Effector memory CD8-positive, alpha-beta T cell (primary cell): ENCODE measurements at regions not wholly inside any gene's neighbourhood (a gene's known extent, or its start where the extent isn't known, plus 50 kb on each side); places are given as distances from the start of the nearest gene placed in this dataset.
"Not testable (repeated sequence)": the region's sequence is repeated elsewhere in the genome, so short reads cannot be mapped to it uniquely, and the experiment has no call there.

Source experiments
- ATAC-seq: fragments of 150-1000 bp; cut with Tn5 transposase; replicated peaks from 2 replicates; pipeline ENCODE4 v1.10.0; 2021; ENCODE audit warnings: mild to moderate bottlenecking, moderate library complexity
- DNase-seq, 3 experiments: peaks; one replicate each; pipeline ENCODE4 v3.0.0; 2021
- H3K27ac Mint-ChIP-seq, 2 donors: one replicate each; pipeline ENCODE4 v1.8.0; 2022; ENCODE audit warnings: mild to moderate bottlenecking in 2 of 2, mixed read lengths in 2 of 2, moderate library complexity in 2 of 2
- H3K27me3 Mint-ChIP-seq, 2 donors: one replicate each; pipeline ENCODE4 v1.8.0; 2022; ENCODE audit warnings: mixed read lengths in 2 of 2
- H3K36me3 Mint-ChIP-seq: one replicate; pipeline ENCODE4 v1.8.0; 2022; ENCODE audit warnings: mild to moderate bottlenecking, moderate library complexity, mixed read lengths; ENCODE audit not compliant: insufficient read depth
- H3K4me1 Mint-ChIP-seq, 2 donors: one replicate each; pipeline ENCODE4 v1.8.0; 2022; ENCODE audit warnings: low read depth in 2 of 2, mixed read lengths in 2 of 2
- H3K4me3 Mint-ChIP-seq, 2 donors: one replicate each; pipeline ENCODE4 v1.8.0; 2022; ENCODE audit warnings: mild to moderate bottlenecking in 2 of 2, mixed read lengths in 2 of 2, moderate library complexity in 2 of 2
- H3K9me3 Mint-ChIP-seq, 2 donors: one replicate each; pipeline ENCODE4 v1.8.0; 2022; ENCODE audit warnings: mixed read lengths in 2 of 2

DNA sequence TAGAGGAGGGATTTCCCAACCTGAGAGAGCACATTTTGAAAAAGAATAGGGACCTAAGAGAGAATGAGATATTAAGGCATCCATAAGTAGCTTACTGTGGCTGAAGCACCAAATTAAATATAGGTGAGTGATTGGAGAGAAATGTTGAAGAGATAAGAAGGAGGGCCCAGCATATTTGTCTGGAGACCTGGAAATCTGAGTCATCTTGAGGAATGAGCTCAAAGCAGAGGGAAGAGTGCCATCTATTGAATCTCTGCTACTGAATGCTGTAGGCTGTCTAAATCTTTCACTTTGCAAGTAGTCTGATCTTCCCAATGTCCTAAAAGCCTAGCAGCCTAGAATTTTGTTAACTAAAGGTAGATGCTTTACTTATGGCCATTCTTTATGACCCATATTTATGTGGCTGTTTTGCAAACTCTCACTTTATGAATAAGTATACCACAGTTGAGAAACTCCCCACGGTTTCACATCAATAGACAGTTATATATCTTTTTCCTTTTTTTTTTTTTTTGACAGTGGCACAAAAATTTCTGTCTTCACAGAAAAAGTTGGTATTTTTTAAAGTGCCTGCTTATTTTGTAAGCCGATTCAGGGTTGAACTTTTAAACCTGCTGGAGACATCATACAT, 2093.5 kb downstream of the LRRC4C start:
- Mint-ChIP-seq H3K27ac (peak overlapping the region in 1 of 2 donors; percentile 47), H3K36me3 (peaks cover 12% of the 10 kb centered on the region), H3K27me3 (no peaks in the 10 kb centered on the region), H3K4me1 (peaks cover 16 to 32% of the 10 kb centered on the region in 2 donors), H3K9me3 (no peaks in the 10 kb centered on the region), H3K4me3 (no peak overlapping the region)
- ATAC-seq (peak; percentile 21), DNase-seq (no peak)

DNA sequence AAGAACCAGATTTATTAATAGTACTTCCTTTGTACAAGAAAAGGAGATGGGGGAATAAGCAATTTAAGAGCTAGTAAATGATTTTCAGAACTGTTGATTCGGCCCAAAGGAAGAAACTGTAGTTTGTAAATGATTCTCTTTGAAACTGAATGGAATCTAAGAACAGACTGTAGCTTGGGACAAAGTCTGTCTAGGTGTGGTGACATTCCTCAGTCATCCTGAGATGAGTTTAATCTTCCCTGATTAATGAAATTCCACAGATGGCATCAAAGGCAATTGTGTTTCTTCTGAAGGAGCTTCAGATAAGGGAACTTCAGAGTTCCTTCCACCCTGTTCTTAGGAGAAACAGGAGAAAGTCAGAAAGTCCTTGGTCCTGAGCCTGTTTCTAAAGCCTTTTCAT, 2095.9 kb downstream of the LRRC4C start:
- no peaks in the 10 kb centered on the region for H3K27me3 Mint-ChIP-seq

DNA sequence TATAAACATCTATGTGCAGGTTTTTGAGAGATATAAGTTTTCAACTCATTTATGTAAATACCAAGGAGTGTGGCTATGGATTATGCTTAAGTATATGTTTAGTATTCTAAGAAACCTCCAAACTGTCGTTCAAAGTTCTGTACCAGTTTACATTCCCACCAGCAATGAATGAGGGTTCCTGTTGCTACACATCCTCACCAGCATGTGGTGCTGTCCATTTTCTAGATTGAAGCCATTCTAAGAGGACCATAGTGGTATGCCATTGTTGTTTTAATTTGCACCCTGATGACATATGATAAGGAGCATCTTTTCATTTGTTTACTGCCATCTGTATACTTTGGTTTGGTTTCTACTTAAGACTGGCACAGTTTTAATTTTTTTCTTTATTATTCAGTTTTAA, 2097.9 kb downstream of the LRRC4C start:
- no peak for DNase-seq
- H3K36me3 Mint-ChIP-seq: no peaks in the 10 kb centered on the region
- no peaks in the 10 kb centered on the region for H3K9me3 Mint-ChIP-seq
- H3K4me3 Mint-ChIP-seq: no peak overlapping the region
- peaks cover 5 to 15% of the 10 kb centered on the region in 2 donors for H3K4me1 Mint-ChIP-seq
- H3K27me3 Mint-ChIP-seq: no peaks in the 10 kb centered on the region
- peak overlapping the region in 1 of 2 donors; percentile 4 for H3K27ac Mint-ChIP-seq
- no peak for ATAC-seq

More for the DNA sequence above, 2095.9 kb downstream of the LRRC4C start:
- H3K9me3 Mint-ChIP-seq: no peaks in the 10 kb centered on the region
- no peak for DNase-seq
- H3K4me1 Mint-ChIP-seq: peaks cover 13 to 34% of the 10 kb centered on the region in 2 donors
- peaks cover 3% of the 10 kb centered on the region for H3K36me3 Mint-ChIP-seq
- ATAC-seq: no peak
- H3K4me3 Mint-ChIP-seq: no peak overlapping the region
- H3K27ac Mint-ChIP-seq: no peak overlapping the region

DNA sequence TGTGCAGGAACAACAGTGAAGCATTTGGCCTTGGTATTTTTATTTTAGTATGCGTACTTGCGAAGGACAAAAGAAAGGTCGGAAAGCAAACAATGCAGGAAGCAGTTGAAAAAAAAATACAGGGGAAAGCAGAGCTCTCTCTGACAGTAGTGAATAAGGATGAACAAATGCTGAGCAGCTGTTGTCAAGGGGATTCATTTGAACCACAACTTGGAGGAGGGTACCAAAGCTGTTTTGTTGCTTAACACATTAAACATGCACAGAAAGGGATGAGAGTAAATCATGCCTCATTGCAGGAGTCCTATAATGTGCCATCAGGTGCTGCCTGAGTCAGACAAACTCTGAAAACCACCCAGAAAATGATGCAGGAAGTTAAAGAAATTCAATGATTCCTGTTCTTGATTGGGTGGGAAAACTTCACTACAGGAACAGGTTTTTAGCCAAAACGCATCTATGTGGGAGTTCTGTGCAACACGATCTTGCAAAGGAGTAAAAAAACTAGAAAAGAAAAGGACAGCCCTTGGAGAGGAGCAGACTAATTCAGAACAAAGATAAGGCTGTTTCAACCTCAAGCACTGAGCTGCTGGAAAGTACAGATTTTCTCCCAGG, 2113.5 kb downstream of the LRRC4C start:
- ATAC-seq: no peak
- H3K27me3 Mint-ChIP-seq: no peaks in the 10 kb centered on the region
- no peak for DNase-seq
- no peaks in the 10 kb centered on the region for H3K9me3 Mint-ChIP-seq
- no peak overlapping the region for H3K27ac Mint-ChIP-seq
- no peaks in the 10 kb centered on the region for H3K36me3 Mint-ChIP-seq
- peaks cover 0 to 7% of the 10 kb centered on the region in 2 donors for H3K4me1 Mint-ChIP-seq
- H3K4me3 Mint-ChIP-seq: no peak overlapping the region

DNA sequence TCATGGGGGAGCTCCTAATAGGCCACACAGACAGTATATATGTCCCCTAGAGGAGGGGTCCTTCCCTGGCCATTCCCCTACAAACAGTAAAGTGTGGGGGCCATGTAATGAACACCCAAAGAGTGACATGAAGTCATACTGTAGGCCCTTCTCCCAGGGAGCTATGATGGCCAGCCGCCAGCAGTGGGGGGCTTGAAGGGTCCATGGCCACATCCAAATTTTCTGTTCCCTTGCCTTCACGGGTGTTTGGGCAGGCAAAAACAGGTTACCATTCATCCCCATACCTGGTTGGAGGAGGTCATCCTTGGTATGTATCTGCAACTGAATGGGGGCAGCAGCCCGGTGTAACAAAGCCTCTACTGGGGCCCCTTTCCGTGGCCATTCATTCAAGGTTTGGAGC, 2118.0 kb downstream of the LRRC4C start:
- peaks cover 3% of the 10 kb centered on the region for H3K36me3 Mint-ChIP-seq
- DNase-seq: no peak

DNA sequence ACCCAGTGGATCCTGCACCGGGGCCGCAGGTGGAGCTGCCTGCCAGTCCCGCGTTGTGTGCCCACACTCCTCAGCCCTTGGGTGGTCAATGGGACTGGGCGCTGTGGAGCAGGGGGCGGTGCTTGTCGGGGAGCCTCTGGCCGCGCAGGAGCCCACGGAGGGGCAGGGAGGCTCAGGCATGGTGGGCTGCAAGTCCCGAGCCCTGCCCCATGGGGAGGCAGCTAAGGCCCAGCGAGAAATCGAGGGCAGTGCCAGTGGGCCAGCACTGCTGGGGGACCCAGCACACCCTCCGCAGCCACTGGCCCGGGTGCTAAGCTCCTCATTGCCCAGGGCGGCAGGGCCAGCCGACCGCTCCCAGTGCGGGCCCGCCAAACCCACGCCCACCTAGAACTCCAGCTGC, 2126.4 kb downstream of the LRRC4C start:
- ATAC-seq, H3K27ac Mint-ChIP-seq, H3K27me3 Mint-ChIP-seq, H3K9me3 Mint-ChIP-seq, DNase-seq, H3K36me3 Mint-ChIP-seq, H3K4me3 Mint-ChIP-seq, H3K4me1 Mint-ChIP-seq: not testable (repeated sequence)

More for the DNA sequence above, 2118.0 kb downstream of the LRRC4C start:
- ATAC-seq: no peak
- H3K27ac Mint-ChIP-seq: no peak overlapping the region
- no peaks in the 10 kb centered on the region for H3K27me3 Mint-ChIP-seq
- peaks cover 0 to 7% of the 10 kb centered on the region in 2 donors for H3K4me1 Mint-ChIP-seq
- H3K4me3 Mint-ChIP-seq: no peak overlapping the region
- no peaks in the 10 kb centered on the region for H3K9me3 Mint-ChIP-seq

DNA sequence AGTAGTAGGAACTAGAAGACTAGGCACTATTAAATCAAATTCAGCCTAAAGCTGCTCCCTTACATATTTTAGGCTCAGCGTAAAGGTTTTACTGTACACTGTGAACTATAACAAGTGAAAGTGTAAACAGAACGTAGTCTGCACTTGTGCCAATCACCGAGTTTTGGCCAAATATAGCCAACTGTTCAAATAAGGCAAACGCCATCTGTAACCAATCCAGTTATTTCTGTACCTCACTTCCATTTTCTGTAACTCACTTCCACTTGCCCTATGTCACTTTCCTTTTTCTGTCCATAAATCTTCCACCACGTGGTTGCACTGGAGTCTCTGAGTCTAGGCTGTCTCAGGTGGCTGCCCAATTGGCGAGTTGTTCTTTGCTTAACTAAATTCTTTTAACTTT, 2132.2 kb downstream of the LRRC4C start:
- Mint-ChIP-seq H3K4me1 (no peaks in the 10 kb centered on the region), H3K27me3 (no peaks in the 10 kb centered on the region), H3K27ac (no peak overlapping the region), H3K36me3 (no peaks in the 10 kb centered on the region), H3K4me3 (no peak overlapping the region), H3K9me3 (no peaks in the 10 kb centered on the region)
- ATAC-seq: no peak
- no peak for DNase-seq

DNA sequence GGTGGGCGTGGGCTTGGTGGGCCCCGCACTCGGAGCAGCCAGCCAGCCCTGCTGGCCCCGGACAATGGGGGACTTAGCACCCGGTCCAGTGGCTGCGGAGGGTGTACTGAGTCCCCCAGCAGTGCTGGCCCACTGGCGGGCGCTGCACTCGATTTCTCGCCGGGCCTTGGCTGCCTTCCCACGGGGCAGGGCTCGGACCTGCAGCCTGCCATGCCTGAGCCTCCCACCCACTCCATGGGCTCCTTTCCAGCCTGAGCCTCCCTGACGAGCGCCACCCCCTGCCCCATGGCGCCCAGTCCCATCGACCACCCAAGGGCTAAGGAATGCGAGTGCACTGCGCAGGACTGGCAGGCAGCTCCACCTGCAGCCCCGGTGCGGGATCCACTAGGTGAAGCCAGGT, 2147.6 kb downstream of the LRRC4C start:
- not testable (repeated sequence) for ATAC-seq, H3K27me3 Mint-ChIP-seq, H3K27ac Mint-ChIP-seq, H3K4me3 Mint-ChIP-seq, H3K4me1 Mint-ChIP-seq, H3K36me3 Mint-ChIP-seq, DNase-seq
- peaks cover 11 to 14% of the 10 kb centered on the region in 2 donors for H3K9me3 Mint-ChIP-seq

DNA sequence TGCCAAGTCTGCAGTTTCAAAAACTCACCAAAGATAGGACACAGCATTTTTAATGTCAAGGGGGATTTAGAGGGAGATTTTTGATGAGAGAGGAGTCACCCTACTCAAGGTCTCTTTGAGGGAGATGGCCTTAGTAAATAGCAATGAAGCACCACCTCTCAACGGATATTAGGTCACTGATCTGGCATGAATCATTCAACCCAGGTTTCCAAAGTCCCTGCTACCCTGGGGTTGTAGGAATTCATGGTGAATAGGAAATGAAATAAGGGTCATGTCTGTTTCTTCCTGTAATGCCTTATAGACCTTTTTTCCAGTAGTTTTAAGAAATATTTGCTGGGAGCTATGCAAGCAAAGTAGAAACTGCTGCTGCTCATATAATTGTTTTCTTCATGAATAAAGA, 2154.9 kb downstream of the LRRC4C start:
- peaks cover 0 to 2% of the 10 kb centered on the region in 2 donors for H3K9me3 Mint-ChIP-seq
- ATAC-seq: no peak
- H3K36me3 Mint-ChIP-seq: peaks cover 2% of the 10 kb centered on the region
- no peaks in the 10 kb centered on the region for H3K4me1 Mint-ChIP-seq
- no peak overlapping the region for H3K27ac Mint-ChIP-seq
- H3K27me3 Mint-ChIP-seq: no peaks in the 10 kb centered on the region
- no peak for DNase-seq
- no peak overlapping the region for H3K4me3 Mint-ChIP-seq

DNA sequence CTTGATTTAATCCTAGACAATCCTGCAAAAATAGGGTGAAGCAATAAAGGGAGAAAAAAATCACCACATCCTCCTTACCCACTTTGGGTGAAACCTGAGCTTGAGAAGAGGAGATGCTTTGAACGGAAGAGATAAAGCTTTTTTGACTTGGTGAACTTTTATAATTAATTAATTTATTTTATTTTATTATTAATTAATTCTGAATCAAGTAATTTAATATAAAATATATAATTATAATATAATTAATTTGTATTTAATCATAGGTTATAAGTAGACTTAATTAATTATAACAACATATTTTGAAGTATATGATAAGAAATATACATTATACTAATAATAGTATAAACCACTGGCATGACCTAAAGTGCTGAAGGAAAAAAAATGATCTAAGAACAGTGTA, 2164.8 kb downstream of the LRRC4C start:
- DNase-seq: no peak

DNA sequence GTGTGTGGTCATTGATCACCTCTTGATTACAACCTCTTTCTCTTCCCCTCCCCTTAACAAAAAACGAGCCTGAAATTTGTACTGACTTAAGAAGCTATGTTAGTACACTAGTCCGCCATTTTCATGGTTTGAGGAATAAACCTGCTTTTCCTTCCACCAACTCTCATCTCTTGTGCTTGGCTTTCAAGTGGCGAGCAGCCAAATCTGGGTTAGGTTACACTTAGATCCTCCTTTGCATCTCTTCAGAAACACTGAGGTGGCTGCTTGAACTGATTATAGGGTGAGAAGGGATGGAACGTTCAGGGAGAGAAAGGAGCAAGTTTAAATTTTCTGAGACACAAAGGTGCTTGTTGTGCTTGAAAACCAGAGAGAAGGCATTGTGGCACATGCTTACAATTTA, 2171.4 kb downstream of the LRRC4C start:
- Mint-ChIP-seq H3K27ac (no peak overlapping the region), H3K4me3 (no peak overlapping the region), H3K27me3 (no peaks in the 10 kb centered on the region), H3K4me1 (no peaks in the 10 kb centered on the region), H3K9me3 (peaks cover 7 to 8% of the 10 kb centered on the region in 2 donors), H3K36me3 (no peaks in the 10 kb centered on the region)
- DNase-seq (no peak), ATAC-seq (no peak)

More for the DNA sequence above, 2164.8 kb downstream of the LRRC4C start:
- Mint-ChIP-seq H3K27ac (no peak overlapping the region), H3K36me3 (no peaks in the 10 kb centered on the region), H3K4me3 (no peak overlapping the region), H3K27me3 (no peaks in the 10 kb centered on the region), H3K4me1 (no peaks in the 10 kb centered on the region), H3K9me3 (peaks cover 0 to 3% of the 10 kb centered on the region in 2 donors)
- no peak for ATAC-seq

DNA sequence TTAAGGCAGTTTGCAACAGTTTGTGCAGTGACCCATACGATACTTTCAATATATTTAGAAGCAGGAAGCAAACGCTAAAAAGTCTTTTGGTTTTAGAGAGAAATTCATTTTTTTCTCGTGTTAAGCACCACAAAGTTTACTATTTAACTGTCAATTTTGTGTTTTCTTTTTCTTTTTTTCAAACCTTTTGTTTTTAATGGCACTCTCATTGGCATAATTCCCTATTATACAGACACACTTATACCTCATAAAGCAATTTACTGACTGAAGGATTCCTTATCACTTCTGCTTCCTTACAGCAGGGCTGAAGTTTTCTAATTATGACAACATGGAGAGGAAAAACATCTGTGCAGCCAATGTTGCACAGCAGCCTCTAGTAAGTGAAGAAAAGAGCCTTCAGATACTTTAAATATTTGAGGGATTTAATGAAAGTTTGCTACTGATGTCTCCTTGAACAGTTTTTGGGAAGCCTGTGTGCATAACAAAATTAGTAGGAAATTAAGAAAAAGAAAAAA, 2191.2 kb downstream of the LRRC4C start:
- no peak for ATAC-seq
- H3K9me3 Mint-ChIP-seq: peaks cover 0 to 3% of the 10 kb centered on the region in 2 donors
- H3K36me3 Mint-ChIP-seq: no peaks in the 10 kb centered on the region
- no peak overlapping the region for H3K27ac Mint-ChIP-seq
- no peaks in the 10 kb centered on the region for H3K27me3 Mint-ChIP-seq
- no peaks in the 10 kb centered on the region for H3K4me1 Mint-ChIP-seq
- no peak for DNase-seq
- no peak overlapping the region for H3K4me3 Mint-ChIP-seq

DNA sequence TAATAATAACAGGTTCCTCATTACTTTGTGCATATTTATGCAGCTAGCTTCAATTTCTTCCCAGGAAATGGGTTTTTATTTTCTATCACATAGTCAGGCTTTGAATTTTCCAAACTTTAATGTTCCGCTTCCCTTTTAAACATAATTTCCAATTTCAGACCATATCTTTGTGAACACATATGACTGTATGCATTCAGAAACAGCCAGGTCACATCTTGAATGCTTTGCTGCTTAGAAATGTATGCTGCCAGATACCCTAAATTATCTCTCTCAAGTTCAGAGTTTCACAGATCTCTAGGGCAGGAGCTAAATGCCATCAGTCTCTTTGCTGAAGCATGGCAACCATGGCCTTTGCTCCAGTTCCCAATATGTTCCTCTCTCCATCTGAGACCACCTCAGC, 2203.8 kb downstream of the LRRC4C start:
- no peak overlapping the region for H3K4me3 Mint-ChIP-seq
- peaks cover 8 to 19% of the 10 kb centered on the region in 2 donors for H3K9me3 Mint-ChIP-seq
- no peaks in the 10 kb centered on the region for H3K27me3 Mint-ChIP-seq
- H3K4me1 Mint-ChIP-seq: no peaks in the 10 kb centered on the region
- ATAC-seq (no peak), DNase-seq (no peak)
- no peak overlapping the region for H3K27ac Mint-ChIP-seq
- H3K36me3 Mint-ChIP-seq: no peaks in the 10 kb centered on the region
